ENCODE measurements at regions not wholly inside any gene's neighbourhood (a gene's known extent, or its start where the extent isn't known, plus 50 kb on each side); places are given as distances from the start of the nearest gene placed in this dataset.
A peak's percentile ranks its signal among the peaks of the same experiment; 100 is the strongest.

GRCh38 chr7:25884265-25884828, 267.7 kb upstream of the NFE2L3 start:
- DNase-seq (ENCODE audit: low spot score): no peak

GRCh38 chr7:25885057-25885576, 266.9 kb upstream of the NFE2L3 start:
- no peak for DNase-seq (ENCODE audit: low spot score)

- no peak for DNase-seq (ENCODE audit: low spot score)
Observed at GRCh38 chr7:25886387-25887240, 265.4 kb upstream of the NFE2L3 start.

GRCh38 chr7:25887266-25887665, 264.7 kb upstream of the NFE2L3 start:
- DNase-seq (ENCODE audit: low spot score): no peak

GRCh38 chr7:25887795-25888559, 264.0 kb upstream of the NFE2L3 start:
- DNase-seq (ENCODE audit: low spot score): no peak

GRCh38 chr7:25889765-25890164, 262.2 kb upstream of the NFE2L3 start:
- no peak for DNase-seq (ENCODE audit: low spot score)

- DNase-seq (ENCODE audit: low spot score): no peak
Observed at GRCh38 chr7:25891591-25891990, 260.4 kb upstream of the NFE2L3 start.

GRCh38 chr7:25893436-25893835, 258.6 kb upstream of the NFE2L3 start:
- no peak for DNase-seq (ENCODE audit: low spot score)

- DNase-seq (ENCODE audit: low spot score): peak; percentile 68
Observed at GRCh38 chr7:25894002-25894901, 257.7 kb upstream of the NFE2L3 start.

- DNase-seq (ENCODE audit: low spot score): peak; percentile 51
Observed at GRCh38 chr7:25894902-25895791, 256.9 kb upstream of the NFE2L3 start.

- DNase-seq (ENCODE audit: low spot score): no peak
Observed at GRCh38 chr7:25895792-25896171, 256.2 kb upstream of the NFE2L3 start.

GRCh38 chr7:25897261-25897782, 254.7 kb upstream of the NFE2L3 start:
- DNase-seq (ENCODE audit: low spot score): no peak

GRCh38 chr7:25900245-25900644, 251.8 kb upstream of the NFE2L3 start:
- DNase-seq (ENCODE audit: low spot score): no peak

GRCh38 chr7:25900877-25901276, 251.1 kb upstream of the NFE2L3 start:
- no peak for DNase-seq (ENCODE audit: low spot score)

- no peak for DNase-seq (ENCODE audit: low spot score)
Observed at GRCh38 chr7:25901658-25902057, 250.3 kb upstream of the NFE2L3 start.

- DNase-seq (ENCODE audit: low spot score): no peak
Observed at GRCh38 chr7:25906003-25906402, 246.0 kb upstream of the NFE2L3 start.

- no peak for DNase-seq (ENCODE audit: low spot score)
Observed at GRCh38 chr7:25906760-25907159, 245.2 kb upstream of the NFE2L3 start.

GRCh38 chr7:25907214-25907613, 244.8 kb upstream of the NFE2L3 start:
- no peak for DNase-seq (ENCODE audit: low spot score)

GRCh38 chr7:25907731-25908130, 244.3 kb upstream of the NFE2L3 start:
- no peak for DNase-seq (ENCODE audit: low spot score)
